DOHH2 (cell line): ENCODE measurements at regions not wholly inside any gene's neighbourhood (a gene's known extent, or its start where the extent isn't known, plus 50 kb on each side); places are given as distances from the start of the nearest gene placed in this dataset.

Experiments used
- H3F3A ChIP-seq: fragments of 200-600 bp; sonication (generic), shearing (Covaris generic); 2 replicates; pipeline ENCODE4 v1.6.0; 2016; ENCODE audit warnings: antibody characterized with exemption, mild to moderate bottlenecking; ENCODE audit not compliant: control insufficient read depth, insufficient read depth
- H3K27ac ChIP-seq: fragments of 200-600 bp; sonication (generic); 2 replicates; pipeline ENCODE4 v1.5.1; 2014; ENCODE audit warnings: low read depth, mild to moderate bottlenecking, low read length, moderate library complexity
- H3K27me3 ChIP-seq: fragments of 200-600 bp; sonication (generic); 2 replicates; pipeline ENCODE4 v1.6.1; 2014; ENCODE audit warnings: mild to moderate bottlenecking, low read length, mixed read lengths; ENCODE audit not compliant: control insufficient read depth
- H3K36me3 ChIP-seq: fragments of 200-600 bp; sonication (generic); 2 replicates; pipeline ENCODE4 v1.6.1; 2014; ENCODE audit warnings: mild to moderate bottlenecking, low read length, moderate library complexity, mixed read lengths; ENCODE audit not compliant: control insufficient read depth
- H3K4me1 ChIP-seq: fragments of 200-600 bp; sonication (generic); 2 replicates; pipeline ENCODE4 v1.6.1; 2014; ENCODE audit warnings: mild to moderate bottlenecking, low read length, mixed read lengths; ENCODE audit not compliant: control insufficient read depth
- H3K4me2 ChIP-seq: fragments of 200-600 bp; sonication (generic); 2 replicates; pipeline ENCODE4 v1.6.0; 2014; ENCODE audit warnings: mild to moderate bottlenecking, low read length, moderate library complexity
- H3K4me3 ChIP-seq: fragments of 200-600 bp; sonication (generic); 2 replicates; pipeline ENCODE4 v1.5.1; 2014; ENCODE audit warnings: mild to moderate bottlenecking, low read length, mixed read lengths
- H3K79me2 ChIP-seq: fragments of 200-600 bp; sonication (generic); 2 replicates; pipeline ENCODE4 v1.6.1; 2014; ENCODE audit warnings: mild to moderate bottlenecking, low read length, mixed read lengths; ENCODE audit not compliant: control insufficient read depth
- H3K9me2 ChIP-seq: fragments of 200-600 bp; sonication (generic); replicated peaks from 2 replicates; pipeline ENCODE4 v1.6.1; 2014; ENCODE audit warnings: mild to moderate bottlenecking, low read length, mixed read lengths; ENCODE audit not compliant: control insufficient read depth
- H3K9me3 ChIP-seq: fragments of 200-600 bp; sonication (generic); 2 replicates; pipeline ENCODE4 v1.6.1; 2014; ENCODE audit warnings: antibody characterized with exemption, low read length, mixed read lengths; ENCODE audit not compliant: control insufficient read depth, insufficient read depth
- H4K20me1 ChIP-seq: fragments of 200-600 bp; sonication (generic); 2 replicates; pipeline ENCODE4 v1.6.0; 2014; ENCODE audit warnings: low read depth, mild to moderate bottlenecking, antibody characterized with exemption, low read length, moderate library complexity; ENCODE audit not compliant: control insufficient read depth, insufficient read depth
- EZH2phosphoT487 ChIP-seq: fragments of 200-600 bp; sonication (generic); IDR thresholded peaks from 2 replicates; pipeline ENCODE4 v1.6.1; 2017; ENCODE audit warnings: borderline replicate concordance, mild to moderate bottlenecking, antibody characterized with exemption, low read length, moderate library complexity, mixed read lengths
- TF ChIP-seq, protein P1 (sequence below): fragments of 200-600 bp; sonication (generic); IDR thresholded peaks from one replicate; pipeline ENCODE4 v1.5.1; 2014; ENCODE audit warnings: antibody characterized with exemption, mild to moderate bottlenecking, low read depth, low read length; ENCODE audit not compliant: poor library complexity, severe bottlenecking

GRCh38 chrX:45381841-45382240, 181.2 kb upstream of the DIPK2B start:
- TF ChIP-seq, protein P1, sequence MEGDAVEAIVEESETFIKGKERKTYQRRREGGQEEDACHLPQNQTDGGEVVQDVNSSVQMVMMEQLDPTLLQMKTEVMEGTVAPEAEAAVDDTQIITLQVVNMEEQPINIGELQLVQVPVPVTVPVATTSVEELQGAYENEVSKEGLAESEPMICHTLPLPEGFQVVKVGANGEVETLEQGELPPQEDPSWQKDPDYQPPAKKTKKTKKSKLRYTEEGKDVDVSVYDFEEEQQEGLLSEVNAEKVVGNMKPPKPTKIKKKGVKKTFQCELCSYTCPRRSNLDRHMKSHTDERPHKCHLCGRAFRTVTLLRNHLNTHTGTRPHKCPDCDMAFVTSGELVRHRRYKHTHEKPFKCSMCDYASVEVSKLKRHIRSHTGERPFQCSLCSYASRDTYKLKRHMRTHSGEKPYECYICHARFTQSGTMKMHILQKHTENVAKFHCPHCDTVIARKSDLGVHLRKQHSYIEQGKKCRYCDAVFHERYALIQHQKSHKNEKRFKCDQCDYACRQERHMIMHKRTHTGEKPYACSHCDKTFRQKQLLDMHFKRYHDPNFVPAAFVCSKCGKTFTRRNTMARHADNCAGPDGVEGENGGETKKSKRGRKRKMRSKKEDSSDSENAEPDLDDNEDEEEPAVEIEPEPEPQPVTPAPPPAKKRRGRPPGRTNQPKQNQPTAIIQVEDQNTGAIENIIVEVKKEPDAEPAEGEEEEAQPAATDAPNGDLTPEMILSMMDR = no peak

DNA sequence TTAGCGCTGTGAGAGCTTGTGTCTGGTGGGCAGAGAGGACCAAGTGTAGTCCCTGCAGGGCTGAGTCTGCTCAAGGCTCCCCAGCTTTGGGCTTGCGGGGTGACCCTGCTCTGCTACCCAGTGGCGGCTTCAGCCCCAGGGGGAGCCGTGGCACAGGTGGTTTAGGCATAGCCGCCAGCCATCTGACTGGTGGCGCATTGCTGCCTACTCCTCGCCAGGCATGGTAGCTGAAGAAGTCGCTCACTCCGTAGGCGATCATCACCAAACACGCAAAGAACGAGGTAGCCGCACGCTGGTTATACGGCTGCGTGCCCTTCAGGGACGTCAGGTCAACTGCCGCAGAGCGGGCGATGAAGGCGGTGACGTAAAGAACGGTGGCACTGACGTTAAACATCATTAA, 180.7 kb upstream of the DIPK2B start:
- H3K4me1 ChIP-seq = no peaks in the 10 kb centered on the region
- H3K36me3 ChIP-seq = no peaks in the 10 kb centered on the region
- H3K79me2 ChIP-seq = no peaks in the 10 kb centered on the region
- H3K9me2 ChIP-seq = no peaks in the 10 kb centered on the region
- TF ChIP-seq, protein P1 = no peak
- no peak for TF ChIP-seq EZH2phosphoT487
- no peak overlapping the region for H3K27ac ChIP-seq
- H3K27me3 ChIP-seq = no peaks in the 10 kb centered on the region
- H3K9me3 ChIP-seq = no peaks in the 10 kb centered on the region
- H4K20me1 ChIP-seq = no peaks in the 10 kb centered on the region
- H3K4me2 ChIP-seq = no peak overlapping the region
- no peak overlapping the region for H3K4me3 ChIP-seq
- no peaks in the 10 kb centered on the region for H3F3A ChIP-seq

More at GRCh38 chrX:45381841-45382240, 181.2 kb upstream of the DIPK2B start:
- Histone ChIP-seq H3K4me1 (no peaks in the 10 kb centered on the region), H3K4me2 (no peak overlapping the region), H3K27ac (no peak overlapping the region), H3K4me3 (no peak overlapping the region), H3K36me3 (no peaks in the 10 kb centered on the region), H3K79me2 (no peaks in the 10 kb centered on the region), H3K9me3 (no peaks in the 10 kb centered on the region), H3K27me3 (no peaks in the 10 kb centered on the region), H3K9me2 (no peaks in the 10 kb centered on the region), H3F3A (no peaks in the 10 kb centered on the region), H4K20me1 (no peaks in the 10 kb centered on the region)

DNA sequence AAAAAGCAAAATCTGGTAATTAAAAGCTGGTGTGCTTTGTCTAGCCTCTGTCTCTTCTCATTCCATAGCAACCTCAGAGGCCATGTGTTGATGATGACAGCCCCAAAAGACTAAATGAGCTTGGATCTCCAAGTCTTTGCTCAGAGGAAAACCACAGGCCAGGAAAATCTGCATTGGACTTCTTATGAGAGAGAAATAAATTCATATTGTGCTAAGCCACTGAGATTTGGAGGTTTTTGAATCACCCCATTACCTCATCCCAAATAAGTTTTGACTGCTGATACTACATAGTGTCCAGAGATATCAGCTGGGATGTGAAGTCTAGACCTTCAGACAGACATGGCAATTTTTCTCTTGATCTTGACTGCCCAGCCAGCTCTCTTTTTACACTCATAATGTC, 178.6 kb upstream of the DIPK2B start:
- H3K4me2 ChIP-seq = no peak overlapping the region
- H3K4me1 ChIP-seq = no peaks in the 10 kb centered on the region
- H3K9me3 ChIP-seq = no peaks in the 10 kb centered on the region
- no peaks in the 10 kb centered on the region for H4K20me1 ChIP-seq
- no peaks in the 10 kb centered on the region for H3K79me2 ChIP-seq
- H3K27ac ChIP-seq = no peak overlapping the region
- H3K36me3 ChIP-seq = no peaks in the 10 kb centered on the region
- no peaks in the 10 kb centered on the region for H3K27me3 ChIP-seq
- no peaks in the 10 kb centered on the region for H3K9me2 ChIP-seq
- H3F3A ChIP-seq = no peaks in the 10 kb centered on the region
- H3K4me3 ChIP-seq = no peak overlapping the region
- TF ChIP-seq, protein P1 = no peak
- no peak for TF ChIP-seq EZH2phosphoT487

DNA sequence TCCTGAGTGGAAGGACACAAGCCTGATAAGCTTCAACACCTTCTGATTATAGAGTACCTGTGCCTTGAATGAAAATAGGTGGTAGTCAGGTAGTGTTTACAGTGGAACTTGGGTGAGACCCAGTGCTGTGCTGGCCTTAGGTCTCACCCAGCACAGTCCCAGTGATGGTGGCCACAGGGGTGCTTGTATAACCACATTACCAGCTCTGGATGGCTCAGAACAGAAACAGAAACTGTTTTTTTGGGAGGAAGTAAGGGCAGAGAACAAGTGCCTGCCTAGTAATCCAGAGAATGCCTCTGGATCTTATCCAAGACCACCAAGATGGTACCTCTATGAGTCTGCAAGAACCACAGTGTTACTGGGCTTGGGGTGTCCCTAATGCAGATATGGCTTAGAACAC, 171.5 kb upstream of the DIPK2B start:
- TF ChIP-seq, protein P1 = no peak
- no peak for TF ChIP-seq EZH2phosphoT487
- no peaks in the 10 kb centered on the region for H3K9me3 ChIP-seq
- H3K79me2 ChIP-seq = no peaks in the 10 kb centered on the region
- no peak overlapping the region for H3K4me2 ChIP-seq
- H3K36me3 ChIP-seq = no peaks in the 10 kb centered on the region
- H3K4me3 ChIP-seq = no peak overlapping the region
- H4K20me1 ChIP-seq = no peaks in the 10 kb centered on the region
- H3K4me1 ChIP-seq = no peaks in the 10 kb centered on the region
- H3K27ac ChIP-seq = no peak overlapping the region
- no peaks in the 10 kb centered on the region for H3K9me2 ChIP-seq
- no peaks in the 10 kb centered on the region for H3F3A ChIP-seq
- no peaks in the 10 kb centered on the region for H3K27me3 ChIP-seq
